Left lobe of liver (tissue), 2 donors: ENCODE measurements at regions not wholly inside any gene's neighbourhood (a gene's known extent, or its start where the extent isn't known, plus 50 kb on each side); places are given as distances from the start of the nearest gene placed in this dataset.

Experiments
- ATAC-seq: fragments of 200-7000 bp; cut with Tn5 transposase; one replicate; pipeline ENCODE4 v1.9.1; 2020; ENCODE audit warnings: mild to moderate bottlenecking, moderate library complexity
- DNase-seq: peaks from one replicate; pipeline ENCODE4 v3.0.0-alpha.2; 2020; ENCODE audit warnings: low spot score
- donor health status: DM: no; HTN: no; CAD: no; lungs with moderate emphysema.
- donor health status: DM: no; HTN: yes; CAD: no.

DNA sequence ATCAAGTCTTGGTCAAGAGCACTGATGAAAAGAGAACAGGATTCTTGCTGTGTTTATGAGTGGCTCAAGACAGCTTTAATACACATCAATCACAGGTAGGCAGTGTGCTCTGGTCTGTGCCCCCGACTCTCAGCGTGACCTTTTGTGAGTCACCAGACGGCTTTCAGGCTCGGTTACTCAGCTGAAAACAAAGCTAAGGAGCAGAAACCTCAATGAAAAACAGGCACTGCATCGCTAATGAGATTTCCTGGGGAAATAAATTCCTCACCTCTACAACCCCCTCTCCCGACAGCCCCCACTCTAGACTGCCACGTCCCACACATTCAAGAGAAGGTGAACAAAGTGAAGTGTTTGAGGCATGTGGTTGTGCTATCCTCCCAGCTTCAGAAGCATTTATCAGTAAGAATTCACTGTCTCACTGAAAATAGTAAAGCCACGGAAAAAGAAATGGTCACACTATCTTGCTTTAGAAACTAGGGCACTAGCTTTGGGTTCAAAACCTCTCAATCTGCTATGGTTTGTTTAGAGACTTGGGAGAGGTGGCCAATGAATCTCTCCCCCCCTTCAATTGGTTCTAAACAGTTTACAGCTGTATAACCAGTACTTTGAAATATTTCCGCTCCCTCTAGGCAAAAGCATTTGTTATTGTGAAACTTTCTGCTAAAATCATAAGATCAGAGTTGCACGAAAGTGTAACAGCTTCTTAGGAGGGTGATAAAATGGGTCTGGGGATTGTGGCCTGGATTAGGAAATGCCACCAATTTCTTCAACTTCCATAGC lies 199.5 kb upstream of the PMFBP1 start:
- DNase-seq (no peak), ATAC-seq (no peak)

DNA sequence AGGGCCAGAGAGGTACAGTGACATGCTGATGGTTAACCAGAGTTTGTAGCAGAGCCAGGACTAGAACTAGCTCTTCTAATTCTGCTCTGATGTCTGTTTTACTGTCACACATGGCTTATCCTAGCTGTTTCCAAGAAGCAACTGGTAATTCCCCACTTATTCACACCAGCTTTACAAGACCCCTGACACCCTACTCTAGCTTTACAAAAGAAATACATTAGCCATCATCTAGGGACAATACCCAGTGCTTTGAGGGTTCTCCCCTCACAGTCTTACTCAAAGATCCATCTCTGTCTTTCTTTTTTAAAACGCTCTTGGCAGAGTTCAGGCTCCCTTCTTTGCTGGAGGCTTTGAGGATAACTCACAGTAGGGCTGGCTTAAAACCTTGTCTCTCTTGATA lies 197.3 kb upstream of the PMFBP1 start:
- no peak for ATAC-seq
- no peak for DNase-seq

DNA sequence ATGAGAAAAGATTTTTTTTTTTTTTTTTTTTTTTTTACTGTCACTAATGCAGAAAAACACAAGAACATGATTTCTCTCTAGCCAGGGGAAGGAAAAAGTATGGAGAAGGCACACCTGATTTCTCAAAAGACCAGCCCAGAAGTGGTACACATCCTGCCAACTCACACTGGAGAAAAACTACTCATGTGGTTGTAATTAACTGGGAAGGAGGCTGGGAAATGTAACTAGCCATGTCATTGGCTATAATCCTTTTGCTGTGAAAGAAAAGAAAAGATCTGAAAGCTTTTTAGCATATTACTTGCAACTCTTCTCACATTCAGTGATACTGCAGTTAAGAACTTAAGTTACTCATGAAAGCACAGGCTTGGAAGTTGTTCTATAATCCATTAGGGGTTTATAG lies 195.9 kb upstream of the PMFBP1 start:
- ATAC-seq: no peak
- DNase-seq: no peak

DNA sequence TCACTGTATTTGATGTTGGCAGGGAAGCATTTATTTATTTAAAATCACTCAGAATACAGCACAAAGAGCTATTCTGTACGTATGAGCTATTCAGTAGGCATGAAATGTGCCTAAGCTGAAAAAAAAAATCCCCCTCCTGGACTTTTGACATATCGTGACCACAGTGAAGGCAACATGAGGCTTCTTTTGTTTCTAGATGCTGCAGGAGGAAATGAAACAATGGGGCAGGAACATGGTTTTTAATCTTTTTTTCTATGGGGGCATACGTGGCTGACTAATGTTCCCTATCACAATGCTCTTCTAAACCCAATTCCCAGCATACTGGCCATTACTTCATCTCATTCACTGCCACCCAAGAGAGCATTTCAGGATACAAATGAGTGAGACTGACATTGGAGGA lies 191.0 kb upstream of the PMFBP1 start:
- DNase-seq: no peak
- ATAC-seq: no peak

DNA sequence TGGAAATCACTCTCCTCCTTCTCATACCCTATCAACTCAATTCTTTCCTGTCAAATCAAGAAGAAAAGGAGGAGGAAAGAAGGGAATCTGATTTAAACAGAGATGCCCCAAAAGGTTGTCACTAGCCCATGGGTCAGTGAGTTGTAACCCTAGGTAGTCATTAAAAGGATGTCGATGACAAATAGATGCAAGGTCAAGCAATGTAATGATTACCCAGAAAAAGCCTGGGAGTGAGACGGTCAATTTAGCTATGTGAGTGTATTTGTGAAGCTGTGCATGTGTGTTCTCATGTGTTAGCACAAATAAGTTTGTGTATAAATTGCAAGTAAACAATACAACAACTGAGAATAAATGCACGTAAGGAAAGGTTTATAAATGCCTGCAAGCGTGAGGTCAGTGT lies 190.5 kb upstream of the PMFBP1 start:
- ATAC-seq (no peak), DNase-seq (no peak)

DNA sequence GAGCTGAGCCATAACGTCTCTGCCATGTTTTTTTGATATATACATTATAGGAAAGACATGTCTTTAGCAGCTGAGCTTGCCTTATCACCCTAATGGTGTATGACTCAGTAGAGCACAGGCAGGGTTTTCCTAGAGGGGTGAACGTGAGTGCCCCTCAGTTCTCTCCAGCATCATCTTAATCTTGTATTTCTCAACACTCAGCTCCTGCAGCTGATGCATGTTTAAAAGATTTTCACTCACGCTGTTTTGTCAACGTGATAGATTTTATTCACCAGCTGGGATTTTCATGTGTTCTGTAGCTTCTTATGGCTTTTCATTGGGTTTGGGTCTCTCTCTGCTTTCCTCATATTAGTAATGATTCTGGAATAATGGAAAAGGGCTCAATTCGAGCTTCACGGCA lies 186.0 kb upstream of the PMFBP1 start:
- DNase-seq (no peak), ATAC-seq (no peak)

DNA sequence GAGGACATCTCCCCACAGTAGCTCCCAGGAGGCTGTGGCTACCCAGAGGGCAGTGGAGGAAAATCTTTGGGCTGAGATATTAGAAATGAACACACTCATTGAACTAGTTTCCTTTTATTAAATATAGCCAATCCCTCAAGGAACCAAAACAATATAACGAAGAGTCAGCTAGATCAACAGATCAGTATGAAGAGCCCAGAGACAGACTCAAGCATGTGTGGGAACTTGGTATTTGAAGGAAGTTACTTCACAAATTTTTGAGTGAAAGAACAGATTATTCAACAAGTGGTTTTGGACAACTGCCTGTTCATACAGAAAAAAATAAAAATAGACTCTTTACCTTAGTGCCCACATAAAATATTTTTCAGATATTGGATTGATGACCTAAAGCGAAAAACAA lies 183.6 kb upstream of the PMFBP1 start:
- DNase-seq (no peak), ATAC-seq (no peak)

DNA sequence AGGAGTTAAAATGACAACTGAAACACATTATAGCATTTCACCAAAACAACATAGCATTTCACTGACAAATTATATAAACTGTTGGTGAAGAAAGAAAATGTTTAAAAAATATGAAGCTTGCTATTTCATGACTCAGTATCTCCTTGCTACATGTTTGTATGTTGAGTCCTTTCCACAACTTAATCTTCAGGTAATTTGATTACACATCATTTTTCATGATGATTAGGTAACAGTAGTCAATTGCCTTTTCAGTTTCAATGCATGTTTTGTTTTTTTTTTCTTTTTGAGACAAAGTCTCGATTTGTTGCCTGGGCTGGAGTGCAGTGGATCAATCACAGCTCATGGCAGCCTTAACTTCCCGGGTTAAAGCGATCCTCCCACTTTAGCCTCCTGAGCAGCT lies 177.8 kb upstream of the PMFBP1 start:
- DNase-seq: no peak
- no peak for ATAC-seq

DNA sequence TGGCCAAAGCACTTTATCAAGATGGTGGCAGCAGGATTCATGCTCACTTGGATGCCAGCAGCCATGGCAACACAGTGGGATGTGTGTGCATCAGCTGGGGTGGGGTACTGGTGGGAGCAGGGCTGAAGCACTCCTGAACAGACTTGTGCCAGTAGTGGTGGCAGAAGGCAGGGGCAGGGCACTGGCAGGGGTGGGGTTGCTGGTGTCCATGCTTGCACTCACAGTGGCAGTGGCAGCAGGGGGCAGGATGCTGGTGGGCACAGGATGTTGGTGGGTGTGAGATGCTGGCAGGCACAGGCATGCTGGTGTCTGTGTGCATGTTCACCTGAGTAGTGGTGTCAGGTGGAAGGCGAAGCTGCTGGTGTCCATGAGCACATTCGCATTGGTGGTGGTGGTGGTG lies 161.0 kb upstream of the PMFBP1 start:
- DNase-seq (no peak), ATAC-seq (no peak)

DNA sequence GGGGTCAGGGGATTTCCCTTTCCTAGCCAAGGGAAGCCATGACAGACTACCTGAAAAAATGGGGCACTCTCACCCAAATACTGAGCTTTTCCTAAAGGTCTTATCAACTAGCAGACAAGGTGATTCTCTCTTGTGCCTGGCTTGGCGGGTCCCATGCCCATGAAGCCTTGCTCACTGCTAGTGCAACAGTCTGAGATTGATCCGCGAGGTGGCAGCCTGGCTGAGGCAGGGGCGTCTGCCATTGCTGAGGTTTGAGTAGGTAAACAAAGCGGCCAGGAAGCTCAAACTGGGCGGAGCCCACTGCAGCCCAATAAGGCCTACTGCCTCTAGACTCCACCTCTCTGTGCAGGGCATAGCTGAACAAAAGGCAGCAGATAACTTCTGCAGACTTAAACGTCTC lies 152.6 kb upstream of the PMFBP1 start:
- DNase-seq (no peak), ATAC-seq (no peak)

DNA sequence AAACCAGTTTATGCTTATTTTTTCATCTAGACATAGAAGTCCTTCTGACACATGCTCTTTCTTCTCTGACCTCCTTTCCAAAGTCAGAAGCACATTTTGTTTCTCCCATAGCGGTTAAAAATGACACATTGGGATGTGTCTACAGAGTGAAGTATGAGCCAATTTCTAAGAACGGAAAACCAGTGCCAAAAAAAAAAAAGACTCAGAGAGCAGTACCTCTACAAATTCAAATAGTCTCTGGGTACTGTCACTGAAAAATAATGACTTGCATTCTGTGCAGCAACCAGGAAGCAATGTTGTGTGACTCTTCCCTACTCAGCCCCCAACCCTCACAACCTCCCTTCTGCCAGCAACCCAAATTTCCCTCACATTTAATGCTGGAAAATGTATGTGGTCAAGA lies 145.5 kb upstream of the PMFBP1 start:
- DNase-seq: no peak
- no peak for ATAC-seq

DNA sequence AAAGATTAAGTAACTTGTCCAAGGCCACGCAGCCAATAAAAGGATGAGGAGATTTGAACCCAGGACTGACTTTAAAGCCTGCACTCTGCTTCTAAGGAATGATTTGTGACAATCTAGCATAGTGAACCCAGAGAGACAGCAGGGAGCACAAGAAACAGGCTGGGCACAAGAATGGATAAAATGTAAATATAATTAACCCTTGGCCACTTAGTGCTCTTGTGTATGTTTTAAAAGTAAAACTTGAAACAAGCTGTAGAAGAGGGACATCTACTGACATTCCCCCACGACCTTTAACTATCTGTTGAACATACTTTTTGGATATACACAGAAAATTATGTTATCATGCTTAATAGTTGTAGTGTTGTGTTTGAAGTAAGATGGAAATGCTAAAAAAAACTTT lies 141.9 kb upstream of the PMFBP1 start:
- DNase-seq (no peak), ATAC-seq (no peak)

DNA sequence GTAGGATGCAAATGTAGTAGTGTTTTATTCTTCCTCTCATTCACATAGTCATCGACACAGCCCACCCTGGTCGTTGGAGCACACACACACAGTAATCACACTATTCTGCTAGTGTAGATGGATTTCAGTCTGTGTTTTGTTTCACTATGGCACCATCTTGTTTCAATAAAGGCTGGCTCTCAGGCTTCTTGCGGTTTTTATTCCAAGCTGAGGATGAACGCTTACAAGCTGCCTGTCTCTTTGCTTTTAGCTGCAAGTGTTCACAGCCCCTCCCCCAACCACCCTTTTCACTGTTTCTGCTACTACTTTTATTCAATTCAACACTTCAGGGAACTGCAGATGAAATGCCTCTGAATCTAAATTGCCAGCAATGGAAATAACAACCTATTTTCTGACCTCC lies 140.9 kb upstream of the PMFBP1 start:
- ATAC-seq (no peak), DNase-seq (no peak)

DNA sequence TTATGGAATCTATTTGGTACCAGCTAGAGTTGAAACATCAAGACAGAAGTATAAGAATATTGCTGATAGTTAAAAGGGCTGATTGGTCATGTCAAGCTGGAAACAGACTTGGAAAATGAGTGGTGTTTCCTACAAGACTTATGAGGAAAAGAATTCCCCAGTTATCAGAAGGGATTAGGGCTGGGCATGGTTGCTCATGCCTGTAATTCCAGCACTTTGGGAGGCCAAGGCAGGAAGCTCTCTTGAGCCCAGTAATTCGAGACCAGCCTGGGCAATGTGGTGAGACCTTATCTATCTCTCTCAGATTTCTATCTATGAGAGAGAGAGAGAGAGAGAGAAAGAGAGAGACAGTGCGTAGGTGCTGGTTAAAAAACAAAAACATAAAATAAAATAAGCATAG lies 139.5 kb upstream of the PMFBP1 start:
- ATAC-seq (no peak), DNase-seq (no peak)

DNA sequence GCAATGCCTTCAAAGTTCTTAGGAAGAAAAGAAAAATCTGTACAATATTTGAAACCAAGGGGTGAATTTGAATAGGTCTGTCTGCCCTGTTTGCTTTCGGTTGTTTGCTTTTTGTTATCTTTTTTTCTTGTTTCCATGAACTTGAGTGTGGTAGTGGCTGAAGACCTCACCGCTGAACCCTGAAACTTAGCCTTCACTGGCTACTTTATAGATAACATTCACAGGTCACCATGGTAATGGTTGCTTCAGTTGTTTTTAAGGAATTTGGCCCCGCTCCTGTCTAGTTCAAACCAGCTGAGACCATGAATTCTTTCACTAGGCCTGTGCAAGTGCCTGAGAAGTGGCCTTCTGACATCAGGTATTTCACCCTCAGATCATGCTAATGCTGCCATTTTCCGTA lies 137.0 kb upstream of the PMFBP1 start:
- no peak for ATAC-seq
- no peak for DNase-seq

DNA sequence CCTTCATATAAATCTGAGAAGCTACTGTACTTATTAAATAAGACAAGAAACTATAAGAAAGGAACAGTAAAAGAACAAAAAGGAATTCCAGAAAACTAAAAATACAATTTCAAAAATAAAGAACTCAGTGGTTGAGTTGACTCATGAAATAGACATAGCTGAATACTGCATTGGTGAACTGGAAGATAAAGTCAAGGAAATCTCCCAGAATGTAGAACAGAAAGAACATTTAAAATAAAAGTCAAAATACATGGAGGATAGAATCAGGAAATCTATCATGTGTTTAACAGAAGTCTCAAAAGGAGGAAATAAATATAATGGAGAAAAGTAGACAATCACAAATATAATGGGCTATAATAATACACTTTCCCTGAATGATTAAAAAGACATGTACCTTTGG lies 136.4 kb upstream of the PMFBP1 start:
- DNase-seq (no peak), ATAC-seq (no peak)

DNA sequence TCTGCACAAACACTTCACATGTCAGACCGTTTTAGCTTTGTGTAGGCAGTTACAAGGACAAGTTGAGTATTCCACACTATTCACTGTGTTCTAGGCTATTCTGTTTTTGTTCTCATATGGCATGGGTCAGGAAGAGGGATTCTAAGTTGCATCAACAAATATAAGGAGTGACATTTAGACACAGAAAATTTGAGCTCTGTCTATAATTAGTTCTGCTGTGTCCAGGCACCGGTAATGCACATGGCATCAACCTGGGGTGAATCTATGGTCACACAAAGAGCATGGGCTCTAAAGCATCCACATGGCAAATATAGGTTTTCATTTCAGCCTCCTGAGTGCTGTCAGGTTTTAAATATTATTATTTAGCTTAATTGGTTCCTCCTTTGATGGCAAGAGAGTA lies 130.4 kb upstream of the PMFBP1 start:
- ATAC-seq: no peak
- no peak for DNase-seq

DNA sequence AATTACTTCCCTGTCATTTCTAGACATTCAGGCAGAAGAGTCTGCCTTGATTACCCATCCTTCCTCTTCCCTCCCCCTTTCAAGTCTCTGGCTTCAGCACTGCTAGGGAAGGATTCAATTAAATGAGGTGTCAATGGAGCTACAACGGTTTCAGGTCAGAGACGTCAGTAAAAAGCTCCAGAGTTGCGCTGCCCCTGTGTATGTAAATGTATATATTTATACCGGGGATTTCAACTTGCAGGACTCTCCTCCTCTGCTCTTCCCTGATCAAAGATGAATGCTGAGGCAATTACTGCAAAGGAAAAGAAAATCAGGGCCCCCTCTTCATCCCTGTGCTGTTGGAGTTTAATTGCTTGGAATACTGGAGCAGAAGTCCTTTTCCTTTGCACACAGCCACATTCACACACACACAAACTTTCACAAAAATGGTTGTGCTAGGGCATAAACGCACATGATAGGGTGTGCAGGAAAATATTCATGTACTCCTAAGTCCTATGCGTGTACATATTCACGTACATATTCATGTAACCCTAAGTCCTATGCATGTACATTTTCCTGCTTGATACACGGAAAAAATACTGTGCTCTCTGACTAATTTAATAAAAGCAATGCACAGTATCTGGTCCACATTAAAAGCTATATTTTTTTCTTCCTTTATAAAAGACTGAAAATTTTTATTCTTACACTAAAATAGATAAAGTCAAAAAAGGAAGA lies 129.7 kb upstream of the PMFBP1 start:
- ATAC-seq (no peak), DNase-seq (no peak)

DNA sequence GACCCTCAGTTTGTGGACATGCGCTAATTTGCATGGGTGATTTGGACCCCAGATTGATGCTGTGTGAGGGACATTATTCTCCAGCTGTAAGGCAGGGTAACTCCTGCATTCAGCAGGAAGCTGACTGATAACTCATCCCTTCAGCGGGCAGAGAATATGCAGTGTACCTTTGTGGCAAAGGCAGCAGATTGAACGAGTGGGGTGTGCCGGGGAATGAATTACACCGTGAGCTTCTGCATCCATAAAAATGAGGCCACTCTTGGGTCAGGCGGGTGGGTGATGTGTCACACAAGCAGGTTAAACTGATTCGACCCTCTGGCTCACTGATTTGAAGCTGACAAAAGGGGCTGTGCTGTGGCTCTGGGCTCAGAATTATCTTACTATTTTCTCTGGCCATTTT lies 128.9 kb upstream of the PMFBP1 start:
- DNase-seq (no peak), ATAC-seq (no peak)

DNA sequence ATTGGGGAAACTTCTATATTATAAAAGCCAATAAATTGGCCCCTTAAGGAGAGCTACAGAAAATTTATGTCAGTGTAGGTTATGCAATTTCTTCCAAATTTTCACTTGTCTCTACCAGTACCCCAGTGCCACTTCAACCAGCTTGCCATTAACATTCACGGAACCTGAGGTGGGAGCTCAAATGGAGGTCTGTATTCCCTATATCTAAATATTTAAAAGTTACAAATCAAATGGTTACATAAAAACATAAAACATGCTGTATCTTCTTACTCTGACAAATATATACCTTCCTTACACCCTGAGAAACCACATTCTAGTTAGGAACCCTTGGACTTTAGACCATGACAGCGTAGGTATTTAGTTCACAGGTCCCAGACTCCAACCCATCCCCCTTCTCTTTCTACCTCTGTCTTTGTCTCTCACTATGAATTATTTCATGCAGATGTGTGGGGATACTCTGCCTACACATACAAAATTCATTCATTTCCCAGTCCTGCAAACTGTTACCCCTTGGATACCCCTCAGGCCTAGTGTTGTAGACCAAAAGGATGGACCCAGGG lies 127.8 kb upstream of the PMFBP1 start:
- ATAC-seq (no peak), DNase-seq (no peak)

DNA sequence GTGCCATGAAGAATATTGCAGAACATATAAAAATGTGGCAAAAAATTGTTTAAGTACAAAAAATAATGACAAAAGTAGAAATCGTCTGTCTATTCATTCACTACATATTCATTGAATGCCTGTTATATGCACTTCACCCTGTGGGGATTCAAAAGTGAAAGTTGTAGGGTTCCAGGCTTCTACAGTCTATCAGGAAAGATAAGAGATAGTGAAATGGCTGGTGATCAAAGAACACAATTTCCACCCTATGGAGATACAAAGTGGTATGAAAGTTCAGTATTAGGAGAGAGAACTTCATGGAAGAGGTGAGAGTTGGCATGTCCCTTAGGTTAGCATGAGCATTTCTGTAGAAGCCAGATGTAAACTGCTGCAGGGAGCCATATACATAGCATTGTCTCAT lies 127.0 kb upstream of the PMFBP1 start:
- no peak for DNase-seq
- ATAC-seq: no peak

DNA sequence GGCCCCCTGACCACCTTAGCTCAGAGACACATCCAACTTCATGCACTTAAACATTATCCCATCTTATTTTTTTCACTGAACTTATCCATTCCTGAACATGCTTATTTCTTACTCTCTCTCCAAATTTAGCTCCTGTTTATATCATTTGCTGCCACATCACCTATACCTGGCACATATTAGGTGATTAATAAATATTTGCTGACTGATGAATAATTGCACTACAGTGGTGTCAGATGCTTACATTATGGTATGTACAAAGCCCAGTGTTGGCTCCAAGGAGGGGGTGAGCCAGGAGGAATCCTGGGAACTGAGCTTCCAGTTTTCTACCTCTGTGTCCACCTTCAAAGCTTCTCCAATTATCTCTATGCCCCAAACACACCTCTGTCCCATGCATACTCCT lies 124.0 kb upstream of the PMFBP1 start:
- ATAC-seq (no peak), DNase-seq (no peak)

DNA sequence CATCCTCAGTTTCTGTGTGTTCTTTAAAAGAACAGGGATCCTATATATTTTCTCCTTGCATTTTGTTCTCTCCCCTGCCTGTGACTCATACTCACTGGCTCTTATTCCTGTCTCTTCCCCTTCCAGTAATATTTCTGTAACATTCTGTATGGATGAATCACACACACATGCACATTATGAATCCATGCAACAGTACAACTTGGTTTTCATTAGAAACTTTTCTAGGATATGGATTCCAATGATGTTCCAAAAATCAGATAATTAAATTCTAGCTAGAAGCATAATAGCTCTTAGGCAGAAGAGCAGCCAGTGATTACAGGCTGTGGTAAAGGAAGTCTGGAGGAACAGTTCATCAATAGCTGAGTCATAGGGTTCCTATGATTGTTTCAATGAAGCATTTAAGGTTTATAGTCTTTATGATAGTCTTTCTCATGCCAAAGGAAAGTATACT lies 119.6 kb upstream of the PMFBP1 start:
- no peak for DNase-seq
- ATAC-seq: no peak
